ENCODE measurements at regions not wholly inside any gene's neighbourhood (a gene's known extent, or its start where the extent isn't known, plus 50 kb on each side); places are given as distances from the start of the nearest gene placed in this dataset.
"Not testable (repeated sequence)": the region's sequence is repeated elsewhere in the genome, so short reads cannot be mapped to it uniquely, and the experiment has no call there.

DNA sequence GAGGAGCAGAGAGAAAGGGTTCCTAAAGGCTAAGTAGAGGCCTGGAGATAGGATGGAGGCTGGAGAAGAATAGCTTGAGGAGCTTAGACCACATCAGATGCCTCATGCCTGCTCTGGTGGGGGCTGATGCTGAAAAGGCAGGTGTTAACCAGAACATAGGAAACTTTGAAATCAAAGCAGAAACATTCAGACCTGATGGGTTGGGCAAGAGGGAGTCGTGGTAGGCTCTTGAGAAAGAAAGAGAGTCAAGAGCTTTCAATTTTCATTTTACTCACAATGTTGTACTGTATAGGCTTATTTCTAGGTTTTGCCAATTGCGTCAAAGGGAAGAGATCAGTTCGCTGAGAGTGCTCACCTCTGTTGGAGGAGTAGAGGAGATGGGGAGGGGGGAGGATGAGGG, 406.6 kb upstream of the SALL1 start:
- DNase-seq: no peak

DNA sequence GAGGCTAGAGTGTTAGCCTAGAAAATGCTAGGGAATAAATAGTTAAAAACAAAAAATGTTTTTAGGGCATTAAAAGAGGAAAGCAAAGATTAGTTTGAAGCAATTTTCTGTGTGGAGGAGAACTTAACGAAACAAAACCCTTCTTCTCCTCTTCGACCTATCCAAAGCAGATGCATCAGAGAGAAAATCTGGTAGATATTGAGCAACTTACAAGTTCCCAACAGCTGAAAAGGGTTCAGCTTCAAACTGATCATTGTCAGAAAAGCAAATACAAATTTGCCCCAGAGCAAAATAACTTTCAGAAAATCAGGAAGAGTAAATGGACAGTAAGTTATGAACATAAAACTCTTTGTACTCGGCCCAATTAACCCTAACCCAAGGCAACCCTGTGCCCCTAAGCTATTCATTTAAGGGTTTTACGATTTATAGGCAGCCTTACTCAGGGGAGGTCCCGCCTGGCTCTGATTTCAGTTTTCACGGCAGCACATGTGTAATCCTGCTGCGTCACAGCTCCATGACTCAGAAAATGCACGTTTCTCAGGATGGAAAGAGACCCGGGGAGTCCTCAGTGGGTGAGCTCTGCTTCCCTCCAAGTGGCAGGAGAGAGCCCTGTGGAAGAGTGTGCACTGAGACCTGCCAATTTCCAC, 405.7 kb upstream of the SALL1 start:
- DNase-seq: no peak

DNA sequence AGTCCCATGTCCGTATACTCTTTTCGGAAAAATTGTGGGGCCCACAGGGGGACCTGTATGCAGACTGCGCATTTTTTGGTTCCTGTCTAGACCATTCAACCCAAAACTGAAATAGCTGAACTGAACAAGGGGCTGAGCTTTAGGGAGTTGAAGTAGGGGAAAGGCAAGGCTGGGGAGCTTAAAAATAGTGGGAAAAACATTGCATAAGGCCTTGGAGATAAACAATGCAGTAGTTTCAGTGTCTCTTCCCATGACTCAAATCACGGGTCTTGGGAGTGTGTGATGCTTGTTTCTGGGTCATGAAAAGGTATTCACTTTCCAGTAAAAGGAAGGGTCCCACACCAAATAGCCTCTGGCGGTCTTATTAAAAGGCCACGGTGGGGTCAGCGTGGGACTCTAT, 402.8 kb upstream of the SALL1 start:
- no peak for DNase-seq

DNA sequence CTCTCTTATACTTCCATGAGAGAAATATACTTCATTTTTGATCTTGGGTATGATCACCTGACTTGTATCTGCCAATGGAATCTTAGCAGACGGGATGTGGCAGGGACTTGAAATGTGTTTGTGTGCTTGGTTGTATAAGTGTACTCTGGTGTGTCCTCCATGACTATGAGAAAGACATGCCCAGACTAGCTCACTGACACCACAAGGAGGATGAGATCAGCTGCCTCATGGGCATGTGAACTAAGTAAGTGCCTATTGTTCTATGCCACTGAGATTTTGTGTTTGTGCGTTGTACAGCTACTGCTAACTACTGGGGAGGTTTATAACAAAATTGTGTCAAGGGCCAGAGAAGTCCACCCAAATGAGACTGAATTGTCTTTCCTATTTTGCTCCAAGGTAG, 402.2 kb upstream of the SALL1 start:
- no peak for DNase-seq

DNA sequence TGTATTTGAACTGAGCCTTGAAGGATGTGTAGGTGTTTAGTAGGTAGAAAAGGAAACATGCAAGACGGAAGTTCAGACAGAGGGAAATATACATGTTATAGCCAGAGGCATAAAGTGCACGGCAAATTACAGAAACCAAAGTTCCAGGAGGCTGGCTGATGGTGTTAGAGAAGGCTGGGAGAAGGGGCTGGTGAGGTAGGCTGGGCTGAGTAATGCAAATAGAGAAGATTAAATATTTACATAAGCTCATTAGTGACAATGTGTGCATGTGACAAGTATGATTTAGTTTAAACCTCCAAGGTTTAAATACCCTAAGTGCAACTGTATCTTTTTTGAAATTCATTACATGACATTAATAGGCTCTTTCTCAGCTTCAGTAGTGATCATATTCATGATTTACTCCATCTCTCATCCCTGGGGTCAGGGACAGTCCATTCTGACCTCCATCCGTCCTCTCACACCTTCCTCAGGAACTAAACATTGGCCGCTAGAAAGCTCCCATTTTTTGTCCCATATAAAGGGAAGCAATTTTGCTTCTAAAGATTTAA, 399.8 kb upstream of the SALL1 start:
- DNase-seq: no peak

DNA sequence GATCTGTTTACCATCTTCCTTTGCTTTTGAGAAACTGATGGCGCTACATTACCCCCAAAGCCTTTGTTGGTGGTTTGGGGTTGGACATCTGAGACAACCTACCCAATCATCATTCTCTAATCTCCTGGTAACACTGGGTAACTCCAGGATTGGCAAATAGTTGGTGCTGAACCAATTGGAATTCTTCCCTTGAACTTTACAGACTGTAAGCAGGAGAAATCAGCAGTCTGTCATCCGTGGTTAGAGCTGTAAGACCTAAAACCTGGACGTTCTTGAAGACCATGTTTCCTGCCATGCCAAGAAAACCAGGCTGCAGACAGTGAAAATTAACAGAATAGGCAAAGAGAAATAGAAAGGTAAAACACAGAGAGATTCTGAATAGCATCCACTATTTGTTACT, 398.8 kb upstream of the SALL1 start:
- no peak for DNase-seq

DNA sequence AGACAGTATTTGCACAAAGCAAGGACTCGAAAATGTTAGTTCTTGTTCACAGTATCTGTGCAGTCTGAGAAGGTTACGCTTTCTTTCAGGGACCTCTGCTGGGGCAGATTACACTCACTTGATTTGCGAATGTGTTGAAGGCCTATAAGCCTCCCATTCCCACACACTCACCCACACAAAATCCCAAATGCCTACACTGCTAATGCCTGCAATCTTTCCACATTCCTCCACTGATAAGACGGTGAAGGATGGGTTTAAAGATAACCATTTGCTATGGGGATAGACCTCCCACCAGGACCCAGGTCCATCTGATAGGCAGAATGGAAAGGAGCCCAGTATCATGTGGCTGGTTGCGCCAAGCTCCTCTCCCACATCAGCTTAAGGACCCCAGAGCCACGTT, 394.9 kb upstream of the SALL1 start:
- no peak for DNase-seq

DNA sequence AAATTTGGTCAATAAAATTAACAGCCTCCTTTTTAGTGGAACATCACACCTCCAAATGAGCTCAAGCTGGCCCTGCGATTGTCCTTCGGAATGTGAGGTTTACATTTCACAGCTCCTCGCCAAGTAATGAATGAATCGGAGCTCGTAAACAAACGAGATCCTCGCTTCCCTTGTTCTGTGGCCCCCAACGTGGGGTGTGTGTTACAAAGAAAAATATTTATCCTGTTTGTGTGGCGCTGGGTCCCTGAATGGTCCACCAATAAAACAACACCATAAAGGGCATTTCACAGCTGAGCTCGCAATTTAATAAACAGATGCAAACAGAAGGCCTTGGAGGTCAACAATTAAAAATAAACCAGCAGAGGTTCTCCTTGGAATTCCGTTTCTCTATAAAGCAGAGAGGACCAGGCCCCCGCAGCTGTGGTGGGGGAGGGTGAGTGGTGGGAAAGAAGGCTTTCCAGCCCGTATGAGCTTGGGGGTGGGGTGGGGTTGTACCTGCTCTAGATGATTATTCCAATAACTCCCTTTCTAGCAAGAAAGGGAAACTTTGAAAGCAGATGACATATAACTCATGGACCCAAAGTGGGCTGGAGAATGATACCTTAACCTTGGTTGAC, 393.9 kb upstream of the SALL1 start:
- DNase-seq: no peak

DNA sequence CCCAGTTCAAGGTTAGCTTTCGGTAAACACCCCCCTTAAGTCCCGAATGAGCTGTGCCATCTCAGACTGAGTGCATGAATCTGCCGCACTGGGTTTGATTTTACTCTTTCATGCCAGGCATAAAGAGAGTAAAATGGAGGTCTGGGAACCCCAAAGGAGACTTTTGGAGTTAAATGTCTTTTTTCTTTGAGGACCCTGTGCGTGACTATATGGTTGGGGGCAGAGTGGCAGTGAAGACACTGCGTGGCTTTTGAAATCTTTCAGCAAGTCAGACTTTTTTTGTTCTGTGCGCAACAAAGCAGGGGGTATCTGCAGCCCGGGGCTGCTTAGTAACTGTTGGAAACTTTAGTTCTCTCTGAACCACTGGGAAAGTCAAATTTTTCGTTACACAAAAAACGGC, 392.9 kb upstream of the SALL1 start:
- no peak for DNase-seq

DNA sequence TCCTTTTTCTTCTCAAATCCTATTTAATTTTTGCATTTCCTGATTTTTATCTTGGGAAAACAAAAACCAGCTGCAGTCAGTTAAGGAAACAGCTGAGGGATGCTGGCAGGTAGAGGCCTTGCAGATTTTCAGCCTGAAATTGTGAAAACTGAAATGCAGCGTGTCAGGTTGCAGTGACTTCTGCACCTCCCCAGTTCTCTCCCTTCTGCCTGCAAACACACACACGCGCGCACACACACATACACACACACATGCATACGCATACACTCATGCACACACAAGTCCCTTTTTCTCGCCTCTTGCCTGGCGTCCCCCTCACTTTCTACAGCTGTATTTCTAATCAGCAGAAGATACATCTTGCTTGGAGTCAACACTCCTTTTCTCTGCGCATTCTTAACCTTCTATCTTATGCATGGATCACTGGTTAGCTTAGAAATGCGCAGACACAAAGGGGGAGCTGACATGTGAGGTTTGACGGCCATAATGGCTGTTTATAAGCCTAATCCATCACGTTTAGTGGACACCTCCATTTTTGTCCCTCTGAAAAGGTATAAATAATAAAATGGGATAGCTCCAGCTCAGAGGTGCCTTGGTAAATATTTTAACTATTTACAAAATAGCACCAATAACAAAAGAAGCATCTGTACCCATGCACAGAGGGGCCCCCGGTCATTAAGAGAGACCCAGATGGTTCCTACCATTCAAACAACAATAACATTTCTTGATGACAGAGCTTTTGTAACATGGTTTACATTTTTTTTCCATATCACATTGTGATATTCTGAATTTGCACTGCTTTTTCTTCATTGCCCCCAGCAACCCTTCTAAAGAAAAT, 392.1 kb upstream of the SALL1 start:
- DNase-seq: no peak

DNA sequence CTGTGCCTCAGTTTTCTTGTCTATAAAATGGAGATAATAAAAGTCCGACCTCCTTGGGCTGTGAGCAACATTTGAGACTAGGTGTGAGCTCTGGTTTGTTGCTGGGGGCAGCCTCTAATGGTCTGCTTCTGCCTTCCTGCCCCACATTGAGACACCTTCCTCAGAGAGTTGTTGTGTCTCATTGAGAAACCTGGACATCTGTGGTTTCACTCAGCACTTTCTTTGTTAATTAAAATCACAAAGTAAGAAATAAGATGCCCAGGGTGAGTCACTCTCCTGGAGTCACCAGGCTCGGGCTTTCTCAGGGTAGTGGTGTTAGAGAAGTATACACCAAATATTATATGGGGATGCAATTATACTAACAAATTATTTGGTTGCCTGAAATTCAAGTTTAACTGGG, 389.2 kb upstream of the SALL1 start:
- no peak for DNase-seq

DNA sequence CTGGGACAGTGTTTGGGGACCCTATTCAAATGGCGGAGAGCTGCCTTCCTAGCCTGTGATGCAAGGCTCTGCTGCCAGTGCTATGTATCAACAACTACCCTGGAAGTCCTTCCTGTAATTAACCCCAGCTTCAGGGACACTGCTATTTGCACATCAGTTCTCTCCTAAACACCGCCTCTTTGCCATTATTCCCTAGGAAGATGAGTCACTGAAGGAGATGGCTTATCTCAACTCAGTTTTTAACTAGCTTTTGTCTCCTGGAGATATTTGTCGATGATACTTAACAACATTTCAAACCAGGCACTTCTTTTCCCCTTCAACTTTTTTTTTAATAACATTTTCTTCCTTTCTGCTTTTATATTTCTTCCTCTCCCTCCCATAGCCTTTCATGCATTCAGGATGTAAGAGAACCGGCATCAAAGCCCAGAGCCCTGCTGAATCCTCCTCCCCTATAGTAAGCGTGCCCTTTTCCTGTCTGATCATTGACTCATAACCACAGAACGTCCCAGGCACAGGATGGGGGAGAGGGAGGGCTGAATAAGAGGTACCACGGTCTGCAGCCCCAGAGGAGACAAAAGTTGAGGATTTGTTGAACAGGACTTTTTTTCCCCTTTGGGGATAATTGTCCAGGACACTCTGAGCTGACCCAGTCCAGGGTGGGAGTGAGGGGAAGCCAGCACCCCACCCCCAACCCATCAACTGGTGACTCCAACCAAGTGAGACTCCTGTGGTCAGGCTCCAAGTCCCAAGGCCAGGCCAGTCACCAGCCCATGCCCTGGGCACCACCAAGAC, 387.8 kb upstream of the SALL1 start:
- no peak for DNase-seq

DNA sequence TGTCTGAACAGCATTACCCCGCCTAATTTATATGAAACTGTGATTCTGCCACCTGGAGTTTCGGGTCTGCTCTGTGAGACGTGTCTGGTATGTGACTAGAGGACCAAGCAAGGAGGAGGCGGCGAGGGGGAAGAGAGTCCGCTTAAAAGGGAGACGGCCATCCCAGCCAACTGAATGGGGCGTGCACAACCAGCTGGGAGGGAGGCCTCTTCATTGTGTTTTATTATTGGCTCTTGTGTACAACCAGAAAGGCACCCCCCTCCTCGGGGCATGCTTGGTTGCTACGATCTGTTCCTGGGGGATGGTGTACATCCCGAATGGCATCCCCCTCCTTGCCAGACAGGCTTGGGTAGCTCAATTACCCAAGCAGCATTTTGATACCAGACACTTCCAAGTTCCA, 384.5 kb upstream of the SALL1 start:
- no peak for DNase-seq

DNA sequence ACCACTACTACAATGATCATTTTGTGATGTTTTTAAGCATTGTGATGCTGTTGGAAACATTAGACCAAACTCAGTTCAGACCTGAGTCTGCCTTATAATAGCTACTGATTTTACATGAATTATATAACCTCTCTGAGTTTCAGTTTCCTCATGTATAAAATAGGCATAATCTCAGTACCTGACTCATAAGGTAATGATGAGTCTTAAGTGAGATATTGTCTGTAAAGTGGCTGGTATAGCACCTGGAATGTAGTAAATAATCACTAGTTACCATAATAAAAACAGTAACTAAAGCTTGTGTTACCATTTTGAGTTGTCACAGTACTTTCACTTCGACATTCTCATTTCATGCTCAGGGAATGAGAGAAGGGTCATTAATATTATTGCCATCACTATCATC, 381.5 kb upstream of the SALL1 start:
- DNase-seq: no peak

DNA sequence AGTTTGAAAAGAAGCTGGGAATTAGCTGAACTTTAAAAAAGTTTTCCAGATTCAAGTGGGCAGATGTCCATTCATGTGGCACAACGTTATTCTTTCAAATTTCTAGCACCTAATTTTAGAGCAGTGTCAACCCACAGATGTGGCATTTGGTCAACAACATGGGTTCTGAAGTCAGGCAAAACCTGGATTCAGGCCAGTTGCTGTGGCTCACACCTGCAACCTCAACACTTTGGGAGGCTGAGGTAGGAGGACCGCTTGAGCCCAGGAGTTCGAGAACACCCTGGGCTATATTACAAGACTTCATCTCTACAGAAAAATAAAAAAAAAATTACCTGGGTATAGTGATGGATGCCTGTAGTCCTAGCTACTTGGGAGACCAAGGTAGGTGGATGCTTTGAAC, 380.2 kb upstream of the SALL1 start:
- DNase-seq: no peak

DNA sequence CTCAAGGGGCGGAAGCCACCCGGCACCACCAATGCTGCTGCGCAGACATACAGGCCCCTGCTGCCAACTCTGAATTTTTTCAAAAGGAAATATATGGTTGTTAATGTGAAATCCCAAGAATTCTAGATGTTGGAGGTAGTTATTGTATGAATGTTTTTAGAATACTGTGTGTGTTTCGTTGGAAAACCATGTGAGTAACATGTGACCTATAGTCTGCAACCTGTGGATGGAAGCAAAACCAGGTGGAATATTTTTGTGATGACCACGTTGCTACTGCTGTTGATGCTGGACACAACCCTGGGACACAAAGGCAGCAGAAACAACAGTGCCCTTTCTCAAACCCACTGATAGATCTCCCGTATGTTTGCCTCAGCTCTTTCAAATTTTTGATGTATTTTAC, 376.3 kb upstream of the SALL1 start:
- no peak for DNase-seq

DNA sequence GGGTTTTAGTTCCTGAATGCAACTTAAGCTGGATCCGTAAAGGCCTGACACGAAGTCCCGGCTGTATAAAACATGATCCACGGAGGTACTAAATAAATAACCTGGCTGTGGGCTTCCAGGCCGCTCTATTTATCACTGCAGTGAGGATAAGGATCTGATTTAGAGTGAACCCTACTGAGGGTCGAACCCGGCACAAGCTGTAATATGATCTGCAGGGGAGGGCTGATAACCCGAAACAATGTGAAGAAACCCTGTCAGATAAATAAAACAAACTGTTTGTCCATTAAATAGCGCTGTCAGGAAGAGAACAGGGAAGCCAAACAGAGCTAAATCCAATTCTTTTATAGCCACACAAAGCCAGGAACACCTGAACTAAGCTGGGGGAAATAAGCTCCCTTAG, 375.6 kb upstream of the SALL1 start:
- no peak for DNase-seq

DNA sequence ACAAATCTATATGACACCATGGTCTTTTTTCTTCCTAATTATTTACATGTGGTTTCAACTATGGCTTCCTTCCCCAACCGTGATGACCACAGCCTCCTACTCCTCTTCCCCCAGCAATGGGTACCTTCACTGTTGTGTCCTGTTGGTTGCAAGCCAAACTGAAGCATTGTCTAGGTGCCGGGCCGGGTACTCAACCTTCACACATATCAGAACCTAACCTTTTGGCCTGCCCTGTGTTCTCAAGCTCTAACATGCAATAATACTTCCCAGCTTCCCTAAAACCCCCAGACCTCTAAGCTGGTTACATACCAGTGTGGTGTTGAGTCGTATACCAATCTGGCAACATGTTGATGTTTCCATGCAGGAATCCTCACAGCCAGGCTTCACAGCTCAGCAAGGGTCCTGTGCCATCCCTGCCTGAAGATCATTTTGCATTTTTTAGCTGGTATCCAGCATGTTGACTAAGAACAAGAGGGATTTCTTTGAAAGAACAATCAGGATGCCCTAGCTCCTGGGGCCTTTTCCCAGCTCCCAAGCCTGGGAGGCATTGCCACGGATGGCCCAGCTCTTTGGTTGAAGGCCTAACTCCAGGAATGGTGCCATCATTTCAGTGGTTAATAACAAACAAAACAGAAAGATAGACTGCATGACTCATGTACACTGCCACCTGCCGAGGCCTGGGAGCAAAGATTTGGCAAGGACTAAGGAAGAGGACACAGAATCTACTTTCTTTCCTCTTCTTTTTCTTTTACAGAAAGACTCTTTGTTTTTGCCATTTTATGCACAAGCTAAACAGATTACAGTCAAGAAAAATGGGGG, 373.7 kb upstream of the SALL1 start:
- DNase-seq: no peak

DNA sequence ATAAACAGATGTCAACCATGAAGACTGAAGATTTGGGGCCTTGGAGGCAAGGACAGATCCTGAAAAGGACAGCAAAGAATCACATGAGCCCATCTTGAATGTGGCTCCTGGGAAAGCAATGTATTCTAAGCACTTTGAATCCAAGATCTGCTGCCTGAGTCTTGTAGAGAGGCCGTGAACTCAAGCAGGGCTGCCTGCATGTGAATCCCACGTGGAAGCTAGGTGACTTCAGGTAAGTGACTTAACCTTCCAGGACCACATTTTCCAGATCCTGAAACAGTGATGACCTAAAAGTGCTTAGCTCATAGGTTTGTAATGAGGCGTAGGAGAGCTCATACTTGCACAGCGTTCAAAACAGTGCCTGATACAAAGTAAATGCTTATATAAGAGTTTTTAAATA, 373.0 kb upstream of the SALL1 start:
- DNase-seq: no peak

DNA sequence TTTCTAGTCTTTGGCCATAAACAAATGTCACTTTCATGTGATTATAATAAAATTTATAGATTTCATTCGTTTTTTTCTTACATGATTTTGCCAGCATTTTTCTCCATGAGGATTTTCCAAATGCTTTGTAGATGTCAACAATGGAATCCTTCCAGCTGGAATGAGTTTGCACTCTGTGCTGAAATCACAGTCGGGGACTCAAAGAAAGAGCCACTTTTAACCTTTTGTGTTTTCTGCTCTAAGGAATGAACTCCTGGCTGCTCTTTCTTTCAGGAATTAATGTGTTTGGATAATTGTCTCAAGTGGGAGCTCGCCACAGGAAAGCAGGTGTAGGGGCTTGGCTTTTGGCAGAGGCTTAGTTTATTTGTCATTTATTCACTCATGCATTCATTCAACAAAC, 372.3 kb upstream of the SALL1 start:
- DNase-seq: no peak

DNA sequence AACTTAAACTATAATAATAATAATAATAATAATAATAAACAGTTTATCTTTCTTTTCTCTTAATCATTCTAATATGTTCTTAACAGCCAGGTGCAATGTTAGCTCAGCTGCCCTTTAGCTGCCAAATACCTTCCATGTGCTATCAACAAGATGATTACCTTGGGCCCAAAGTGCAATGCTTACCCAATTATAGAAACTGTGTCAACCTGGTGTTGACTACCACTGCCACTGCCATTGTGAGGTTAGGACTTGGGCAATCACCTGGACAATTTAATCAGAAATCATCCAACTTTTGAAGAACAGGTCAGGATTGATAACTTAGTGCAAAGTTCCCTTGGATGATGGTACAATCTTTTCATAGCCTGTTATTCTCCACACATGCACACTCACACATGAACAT, 371.8 kb upstream of the SALL1 start:
- no peak for DNase-seq

DNA sequence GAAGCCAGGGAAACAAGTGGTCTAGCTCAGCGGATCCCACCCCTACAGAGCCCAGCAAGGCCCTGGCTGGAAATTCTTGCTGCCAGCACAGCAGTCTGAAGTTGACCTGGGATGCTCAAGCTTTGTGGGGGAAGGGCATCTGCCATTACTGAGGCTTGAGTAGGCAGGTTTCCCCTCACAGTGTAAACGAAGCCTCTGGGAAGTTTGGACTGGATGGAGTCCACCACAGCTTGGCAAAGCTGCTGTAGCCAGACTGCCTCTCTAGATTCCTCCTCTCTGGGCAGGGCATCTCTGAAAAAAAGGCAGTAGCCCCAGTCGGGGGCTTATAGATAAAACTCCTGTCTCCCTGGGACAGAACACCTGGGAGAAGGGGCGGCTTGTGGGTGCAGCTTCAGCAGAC, 365.9 kb upstream of the SALL1 start:
- not testable (repeated sequence) for DNase-seq

Data from activated naive CD4-positive, alpha-beta T cell (primary cell).